GM23338 (cell line): ENCODE measurements at regions not wholly inside any gene's neighbourhood (a gene's known extent, or its start where the extent isn't known, plus 50 kb on each side); places are given as distances from the start of the nearest gene placed in this dataset.

ENCODE experiments used
- CREB1 ChIP-seq: fragments of 250-450 bp; sonication (Bioruptor Pico); IDR thresholded peaks from 2 replicates; pipeline ENCODE4 v1.5.0; 2020; ENCODE audit warnings: low read depth, mild to moderate bottlenecking, moderate library complexity
- EZH2 ChIP-seq: fragments of 200-600 bp; sonication (generic); IDR thresholded peaks from one replicate; pipeline ENCODE4 v1.8.0; 2017; ENCODE audit warnings: antibody characterized with exemption, mild to moderate bottlenecking, low read depth; ENCODE audit not compliant: unreplicated experiment
- JUNB ChIP-seq: IDR thresholded peaks from one replicate; pipeline ENCODE4 v1.6.1; 2016; ENCODE audit warnings: antibody characterized with exemption; ENCODE audit not compliant: unreplicated experiment
- POLR2AphosphoS5 ChIP-seq: IDR thresholded peaks from 2 replicates; pipeline ENCODE4 v1.6.1; 2016; ENCODE audit warnings: antibody characterized with exemption, low read depth
- REST ChIP-seq: IDR thresholded peaks from one replicate; pipeline ENCODE4 v1.6.1; 2018; ENCODE audit warnings: antibody characterized with exemption; ENCODE audit not compliant: unreplicated experiment
- STAT1 ChIP-seq: IDR thresholded peaks from one replicate; pipeline ENCODE4 v1.6.1; 2016; ENCODE audit warnings: antibody characterized with exemption; ENCODE audit not compliant: unreplicated experiment
- ZNF114 ChIP-seq: fragments of 250-450 bp; sonication (Bioruptor Pico); IDR thresholded peaks from 2 replicates; pipeline ENCODE4 v1.5.0; 2020; ENCODE audit warnings: mild to moderate bottlenecking, moderate library complexity
- ZNF462 ChIP-seq: fragments of 250-450 bp; sonication (Bioruptor Pico); IDR thresholded peaks from 2 replicates; pipeline ENCODE4 v1.5.0; 2020; ENCODE audit warnings: mild to moderate bottlenecking, moderate library complexity

GRCh38 chr2:37439131-37439642 lies 94.8 kb downstream of the QPCT start (continued):
- no peak for TF ChIP-seq ZNF462
- TF ChIP-seq EZH2, result no peak
- no peak for TF ChIP-seq CREB1 (CRISPR knock-in tag)
- no peak for TF ChIP-seq STAT1
- TF ChIP-seq JUNB, result no peak
- no peak for TF ChIP-seq POLR2AphosphoS5
- no peak for TF ChIP-seq REST
- no peak for TF ChIP-seq ZNF114
